CD14-positive monocyte (primary cell): ENCODE measurements at regions not wholly inside any gene's neighbourhood (a gene's known extent, or its start where the extent isn't known, plus 50 kb on each side); places are given as distances from the start of the nearest gene placed in this dataset.

Experiments
- DNase-seq, 3 donors: peaks; one replicate each; pipeline ENCODE4 v3.0.0-alpha.2; 2011 to 2022
- H2AFZ ChIP-seq: 2 replicates; pipeline ENCODE4 v1.6.0; 2012; ENCODE audit warnings: mild to moderate bottlenecking, low read depth, low read length, inconsistent platforms; ENCODE audit not compliant: insufficient read depth, poor library complexity, severe bottlenecking
- H3K27ac ChIP-seq, 2 donors: 1 replicate in 1 of 2; 2 replicates in 1 of 2; pipeline ENCODE4 v1.5.1; 2012 to 2013; ENCODE audit warnings: low read length in 2 of 2, control low read depth in 1 of 2, inconsistent platforms in 1 of 2, low read depth in 1 of 2, mild to moderate bottlenecking in 1 of 2
- H3K27me3 ChIP-seq, 2 donors: one replicate each; pipeline versions ENCODE4 v1.6.0 to v1.6.1; 2011 to 2013; ENCODE audit warnings: low read length in 2 of 2; ENCODE audit not compliant: control insufficient read depth in 2 of 2, insufficient read depth in 2 of 2
- H3K36me3 ChIP-seq, 2 donors: replicated peaks in 1 of 2; 1 replicate in 1 of 2; 2 replicates in 1 of 2; pipeline versions ENCODE4 v1.5.1 to v1.6.1; 2012 to 2013; ENCODE audit warnings: low read length in 2 of 2, control low read depth in 1 of 2, inconsistent platforms in 1 of 2, mild to moderate bottlenecking in 1 of 2; ENCODE audit not compliant: insufficient read depth in 2 of 2, control insufficient read depth in 1 of 2
- H3K4me1 ChIP-seq, 2 donors: 1 replicate in 1 of 2; 2 replicates in 1 of 2; pipeline versions ENCODE4 v1.5.1 to v1.6.1; 2012 to 2013; ENCODE audit warnings: low read length in 2 of 2, control low read depth in 1 of 2, inconsistent platforms in 1 of 2, mild to moderate bottlenecking in 1 of 2, moderate library complexity in 1 of 2; ENCODE audit not compliant: insufficient read depth in 2 of 2, control insufficient read depth in 1 of 2
- H3K4me2 ChIP-seq: replicated peaks from 2 replicates; pipeline ENCODE3; 2012; ENCODE audit warnings: low read length, moderate library complexity, mild to moderate bottlenecking; ENCODE audit not compliant: poor library complexity, severe bottlenecking; ENCODE audit errors: extremely low read depth
- H3K4me3 ChIP-seq, 3 experiments: fragments of 200-600 bp in 1 of 3; sonication (generic) in 1 of 3; replicated peaks in 1 of 3; 1 replicate in 2 of 3; 2 replicates in 1 of 3; pipeline ENCODE4 v1.5.1; 2011 to 2013; ENCODE audit warnings: low read length in 3 of 3, mild to moderate bottlenecking in 3 of 3, control low read depth in 2 of 3, low read depth in 2 of 3, inconsistent platforms in 1 of 3, moderate library complexity in 1 of 3
- H3K79me2 ChIP-seq: 2 replicates; pipeline ENCODE4 v1.6.0; 2012; ENCODE audit warnings: mild to moderate bottlenecking, control low read depth, inconsistent platforms, low read length, moderate library complexity; ENCODE audit not compliant: insufficient read depth
- H3K9ac ChIP-seq: 2 replicates; pipeline ENCODE4 v1.6.0; 2017; ENCODE audit warnings: low read length, mild to moderate bottlenecking; ENCODE audit not compliant: insufficient read depth, poor library complexity, severe bottlenecking
- H3K9me3 ChIP-seq, 2 donors: replicated peaks in 1 of 2; 1 replicate in 1 of 2; 2 replicates in 1 of 2; pipeline versions ENCODE4 v1.5.1 to v1.6.1; 2012 to 2013; ENCODE audit warnings: low read length in 2 of 2, control low read depth in 1 of 2; ENCODE audit not compliant: control insufficient read depth in 1 of 2, insufficient read depth in 1 of 2
- H4K20me1 ChIP-seq: 2 replicates; pipeline ENCODE4 v1.6.0; 2012; ENCODE audit warnings: mild to moderate bottlenecking, low read length, control low read depth, moderate library complexity; ENCODE audit not compliant: insufficient read depth
- H3K27ac Mint-ChIP-seq, 7 donors: one replicate each; pipeline ENCODE4 v1.8.0; 2020; ENCODE audit warnings: mild to moderate bottlenecking in 7 of 7, mixed read lengths in 7 of 7, moderate library complexity in 6 of 7, inconsistent platforms in 2 of 7
- H3K27me3 Mint-ChIP-seq, 3 donors: one replicate each; pipeline ENCODE4 v1.8.0; 2021 to 2022; ENCODE audit warnings: low read depth in 3 of 3, mild to moderate bottlenecking in 3 of 3, mixed read lengths in 3 of 3, moderate library complexity in 3 of 3, inconsistent platforms in 1 of 3
- H3K36me3 Mint-ChIP-seq, 2 donors: one replicate each; pipeline ENCODE4 v1.8.0; 2020; ENCODE audit warnings: mixed read lengths in 2 of 2, inconsistent platforms in 1 of 2, mild to moderate bottlenecking in 1 of 2
- H3K4me1 Mint-ChIP-seq: one replicate; pipeline ENCODE4 v1.8.0; 2020; ENCODE audit warnings: mild to moderate bottlenecking, mixed read lengths
- H3K4me3 Mint-ChIP-seq, 2 donors: one replicate each; pipeline ENCODE4 v1.8.0; 2020; ENCODE audit warnings: mild to moderate bottlenecking in 2 of 2, mixed read lengths in 2 of 2, moderate library complexity in 1 of 2
- H3K9me3 Mint-ChIP-seq, 7 donors: one replicate each; pipeline ENCODE4 v1.8.0; 2020 to 2022; ENCODE audit warnings: mixed read lengths in 7 of 7, mild to moderate bottlenecking in 6 of 7, moderate library complexity in 6 of 7, inconsistent platforms in 2 of 7
- CTCF ChIP-seq: fragments of 200-600 bp; IDR thresholded peaks from one replicate; pipeline ENCODE4 v1.8.0; 2022; ENCODE audit warnings: antibody characterized with exemption, mild to moderate bottlenecking
- WGBS: methylation state at CpG from one replicate; pipeline ENCODE4 v1.1.5; 2013; ENCODE audit warnings: missing lambda C conversion rate; ENCODE audit not compliant: insufficient coverage; 5-methylcytosine and 5-hydroxymethylcytosine counted together
- intact Hi-C, 2 donors: fragments of 100-400 bp; cut with micrococcal nuclease; formaldehyde crosslinking; loops; one replicate each; pipeline versions ENCODE4 v1.15.0 to v1.15.1; 2023

- WGBS = no CpG with 5 or more reads among the region's 1 CpG
- H3K27ac ChIP-seq = no peak overlapping the region
- no peak overlapping the region for H3K9ac ChIP-seq
- Mint-ChIP-seq H3K4me1 (no peaks in the 10 kb centered on the region), H3K4me3 (no peak overlapping the region), H3K9me3 (peaks cover 8 to 17% (median 13%) of the 10 kb centered on the region in 7 donors), H3K36me3 (no peaks in the 10 kb centered on the region), H3K27ac (no peak overlapping the region), H3K27me3 (no peaks in the 10 kb centered on the region)
- no peak for DNase-seq
- H3K4me3 ChIP-seq = no peak overlapping the region
- no peak overlapping the region for H2AFZ ChIP-seq
- no peaks in the 10 kb centered on the region for H3K36me3 ChIP-seq
- intact Hi-C loops = no loop called here
- no peaks in the 10 kb centered on the region for H3K4me1 ChIP-seq
- H3K9me3 ChIP-seq = peaks cover 13 to 23% of the 10 kb centered on the region in 2 donors
- no peak for TF ChIP-seq CTCF
- no peak overlapping the region for H3K4me2 ChIP-seq
- H3K79me2 ChIP-seq = no peaks in the 10 kb centered on the region
- H4K20me1 ChIP-seq = no peaks in the 10 kb centered on the region
- H3K27me3 ChIP-seq = no peaks in the 10 kb centered on the region
Observed at GRCh38 chrX:64843224-64843623, 133.0 kb downstream of the ZC4H2 start.

GRCh38 chrX:64842492-64842891, 133.8 kb downstream of the ZC4H2 start:
- no peak overlapping the region for H2AFZ ChIP-seq
- H3K36me3 ChIP-seq = no peaks in the 10 kb centered on the region
- no CpG with 5 or more reads among the region's 4 CpGs for WGBS
- no peaks in the 10 kb centered on the region for H3K27me3 Mint-ChIP-seq
- H3K27ac Mint-ChIP-seq = peak overlapping the region in 1 of 7 donors; percentile 27
- H3K9me3 Mint-ChIP-seq = peaks cover 8 to 17% (median 14%) of the 10 kb centered on the region in 7 donors
- H3K9ac ChIP-seq = no peak overlapping the region
- H4K20me1 ChIP-seq = no peaks in the 10 kb centered on the region
- no peaks in the 10 kb centered on the region for H3K79me2 ChIP-seq
- no peak overlapping the region for H3K4me3 ChIP-seq
- no peak overlapping the region for H3K4me3 Mint-ChIP-seq
- TF ChIP-seq CTCF = no peak
- no peaks in the 10 kb centered on the region for H3K36me3 Mint-ChIP-seq
- H3K27me3 ChIP-seq = no peaks in the 10 kb centered on the region
- H3K4me2 ChIP-seq = no peak overlapping the region
- H3K4me1 ChIP-seq = no peaks in the 10 kb centered on the region
- H3K9me3 ChIP-seq = peaks cover 13 to 23% of the 10 kb centered on the region in 2 donors
- no peak for DNase-seq
- intact Hi-C loops = no loop called here
- no peak overlapping the region for H3K27ac ChIP-seq
- no peaks in the 10 kb centered on the region for H3K4me1 Mint-ChIP-seq
